HEK293 (cell line): ENCODE measurements at regions not wholly inside any gene's neighbourhood (a gene's known extent, or its start where the extent isn't known, plus 50 kb on each side); places are given as distances from the start of the nearest gene placed in this dataset.

Experiments used
- CTCF ChIA-PET: fragments of 350-600 bp; formaldehyde crosslinking; extraction: SDS; loops from one replicate; lab custom pipeline; 2021; ENCODE audit warnings: antibody characterized with exemption; lab: Yijun Ruan, JAX
- POLR2A ChIA-PET: fragments of 300-600 bp; formaldehyde crosslinking; extraction: SDS; loops from one replicate; lab custom pipeline; 2020; ENCODE audit warnings: antibody characterized with exemption, inconsistent platforms; lab: Yijun Ruan, JAX
- H3K27ac ChIP-seq: fragments of 200-500 bp; sonication (Bioruptor generic); 2 replicates; pipeline ENCODE4 v1.5.1; 2014; ENCODE audit warnings: low read depth, low read length, control low read depth, inconsistent platforms; ENCODE audit errors: extremely low read depth
- H3K36me3 ChIP-seq, 2 experiments: fragments of 200-500 bp in 1 of 2; sonication (Bioruptor generic) in 1 of 2; 1 replicate in 1 of 2; 2 replicates in 1 of 2; pipeline ENCODE4 v1.5.1; 2014 to 2017; ENCODE audit warnings: inconsistent platforms in 2 of 2, low read length in 2 of 2; ENCODE audit not compliant: control insufficient read depth in 2 of 2, insufficient read depth in 1 of 2
- H3K4me1 ChIP-seq: fragments of 200-500 bp; sonication (Bioruptor generic); 2 replicates; pipeline ENCODE4 v1.5.1; 2014; ENCODE audit warnings: mild to moderate bottlenecking, low read length, inconsistent platforms; ENCODE audit not compliant: control insufficient read depth, insufficient read depth
- H3K4me3 ChIP-seq: 2 replicates; pipeline ENCODE4 v1.5.1; 2011; ENCODE audit warnings: low read depth, mild to moderate bottlenecking, control low read depth, low read length, moderate library complexity
- H3K9me3 ChIP-seq: fragments of 200-500 bp; sonication (Bioruptor generic); 2 replicates; pipeline ENCODE4 v1.5.1; 2014; ENCODE audit warnings: low read depth, low read length, inconsistent platforms; ENCODE audit not compliant: control insufficient read depth, insufficient read depth
- BCL11B ChIP-seq: fragments of 450-650 bp; formaldehyde crosslinking; IDR thresholded peaks from 2 replicates; pipeline ENCODE4 v1.5.1; 2016; ENCODE audit warnings: low read depth, missing biosample characterization, missing genetic modification characterization
- EGR2 ChIP-seq: fragments of 450-650 bp; formaldehyde crosslinking; IDR thresholded peaks from 2 replicates; pipeline ENCODE4 v1.5.1; 2016; ENCODE audit warnings: low read depth, missing biosample characterization, missing genetic modification characterization
- HOXD13 ChIP-seq: sonication (generic); formaldehyde crosslinking; IDR thresholded peaks from 2 replicates; pipeline ENCODE4 v1.8.0; 2022; ENCODE audit warnings: missing genetic modification reagents, borderline replicate concordance
- IKZF3 ChIP-seq: fragments of 450-650 bp; IDR thresholded peaks from 2 replicates; pipeline ENCODE4 v1.5.0; 2018; ENCODE audit warnings: missing biosample characterization, mild to moderate bottlenecking, missing genetic modification characterization, moderate library complexity
- KLF16 ChIP-seq: fragments of 450-650 bp; formaldehyde crosslinking; IDR thresholded peaks from 2 replicates; pipeline ENCODE4 v1.5.1; 2017; ENCODE audit warnings: missing biosample characterization, missing genetic modification characterization
- MZF1 ChIP-seq: fragments of 450-650 bp; formaldehyde crosslinking; IDR thresholded peaks from 2 replicates; pipeline ENCODE4 v1.5.1; 2017; ENCODE audit warnings: missing biosample characterization, missing genetic modification characterization, borderline replicate concordance
- OSR2 ChIP-seq: fragments of 450-650 bp; formaldehyde crosslinking; IDR thresholded peaks from 2 replicates; pipeline ENCODE4 v1.5.1; 2016; ENCODE audit warnings: missing biosample characterization, missing genetic modification characterization
- SCRT1 ChIP-seq: fragments of 450-650 bp; formaldehyde crosslinking; IDR thresholded peaks from 2 replicates; pipeline ENCODE4 v1.5.1; 2016; ENCODE audit warnings: missing biosample characterization, missing genetic modification characterization, borderline replicate concordance
- SCRT2 ChIP-seq: fragments of 450-650 bp; formaldehyde crosslinking; IDR thresholded peaks from 2 replicates; pipeline ENCODE4 v1.5.1; 2016; ENCODE audit warnings: missing biosample characterization, missing genetic modification characterization
- SP7 ChIP-seq: fragments of 450-650 bp; formaldehyde crosslinking; IDR thresholded peaks from 2 replicates; pipeline ENCODE4 v1.5.1; 2016; ENCODE audit warnings: missing biosample characterization, missing genetic modification characterization
- ZBTB48 ChIP-seq: fragments of 450-650 bp; formaldehyde crosslinking; IDR thresholded peaks from 2 replicates; pipeline ENCODE4 v1.5.1; 2016; ENCODE audit warnings: missing biosample characterization, missing genetic modification characterization
- ZBTB7A ChIP-seq: fragments of 450-650 bp; formaldehyde crosslinking; IDR thresholded peaks from 2 replicates; pipeline ENCODE4 v1.5.1; 2016; ENCODE audit warnings: low read depth, missing biosample characterization, missing genetic modification characterization
- ZFHX2 ChIP-seq: fragments of 450-650 bp; formaldehyde crosslinking; conservative IDR thresholded peaks from 2 replicates; pipeline ENCODE4 v1.5.1; 2016; ENCODE audit warnings: missing biosample characterization, missing genetic modification characterization
- ZNF175 ChIP-seq: fragments of 450-650 bp; formaldehyde crosslinking; IDR thresholded peaks from 2 replicates; pipeline ENCODE4 v1.5.1; 2016; ENCODE audit warnings: missing biosample characterization, missing genetic modification characterization
- ZNF221 ChIP-seq: fragments of 450-650 bp; formaldehyde crosslinking; IDR thresholded peaks from 2 replicates; pipeline ENCODE4 v1.5.1; 2017; ENCODE audit warnings: missing biosample characterization, missing genetic modification characterization, borderline replicate concordance
- ZNF302 ChIP-seq: fragments of 450-650 bp; formaldehyde crosslinking; IDR thresholded peaks from 2 replicates; pipeline ENCODE4 v1.5.1; 2016; ENCODE audit warnings: missing biosample characterization, missing genetic modification characterization, low read depth
- ZNF626 ChIP-seq: fragments of 450-650 bp; sonication (Bioruptor Pico); formaldehyde crosslinking; IDR thresholded peaks from 2 replicates; pipeline ENCODE4 v1.5.1; 2018; ENCODE audit warnings: missing biosample characterization, missing genetic modification characterization, inconsistent platforms
- ZNF707 ChIP-seq: fragments of 450-650 bp; formaldehyde crosslinking; IDR thresholded peaks from 2 replicates; pipeline ENCODE4 v1.5.1; 2016; ENCODE audit warnings: missing biosample characterization, missing genetic modification characterization
- ZNF768 ChIP-seq: fragments of 450-650 bp; formaldehyde crosslinking; IDR thresholded peaks from 2 replicates; pipeline ENCODE4 v1.5.1; 2018; ENCODE audit warnings: missing biosample characterization, mild to moderate bottlenecking, missing genetic modification characterization
- ZNF837 ChIP-seq: fragments of 450-650 bp; formaldehyde crosslinking; IDR thresholded peaks from 2 replicates; pipeline ENCODE4 v1.5.1; 2016; ENCODE audit warnings: missing biosample characterization, missing genetic modification characterization
- TF ChIP-seq, protein P1 (sequence below): fragments of 450-650 bp; formaldehyde crosslinking; IDR thresholded peaks from 2 replicates; pipeline ENCODE4 v1.5.1; 2016; ENCODE audit warnings: missing biosample characterization, missing genetic modification characterization

GRCh38 chr20:53810661-53811355 is 217.2 kb upstream of the ZNF217 start:
- H3K4me1 ChIP-seq = no peaks in the 10 kb centered on the region
- ChIA-PET CTCF (interaction anchor here (0.8 kb wide), 1 partner anchor 106 kb away, joined by 9 read pairs; no protein-coding TSS in a partner anchor), POLR2A (no interaction called here)
- no peaks in the 10 kb centered on the region for H3K36me3 ChIP-seq
- no peaks in the 10 kb centered on the region for H3K9me3 ChIP-seq
- TF ChIP-seq, protein P1, sequence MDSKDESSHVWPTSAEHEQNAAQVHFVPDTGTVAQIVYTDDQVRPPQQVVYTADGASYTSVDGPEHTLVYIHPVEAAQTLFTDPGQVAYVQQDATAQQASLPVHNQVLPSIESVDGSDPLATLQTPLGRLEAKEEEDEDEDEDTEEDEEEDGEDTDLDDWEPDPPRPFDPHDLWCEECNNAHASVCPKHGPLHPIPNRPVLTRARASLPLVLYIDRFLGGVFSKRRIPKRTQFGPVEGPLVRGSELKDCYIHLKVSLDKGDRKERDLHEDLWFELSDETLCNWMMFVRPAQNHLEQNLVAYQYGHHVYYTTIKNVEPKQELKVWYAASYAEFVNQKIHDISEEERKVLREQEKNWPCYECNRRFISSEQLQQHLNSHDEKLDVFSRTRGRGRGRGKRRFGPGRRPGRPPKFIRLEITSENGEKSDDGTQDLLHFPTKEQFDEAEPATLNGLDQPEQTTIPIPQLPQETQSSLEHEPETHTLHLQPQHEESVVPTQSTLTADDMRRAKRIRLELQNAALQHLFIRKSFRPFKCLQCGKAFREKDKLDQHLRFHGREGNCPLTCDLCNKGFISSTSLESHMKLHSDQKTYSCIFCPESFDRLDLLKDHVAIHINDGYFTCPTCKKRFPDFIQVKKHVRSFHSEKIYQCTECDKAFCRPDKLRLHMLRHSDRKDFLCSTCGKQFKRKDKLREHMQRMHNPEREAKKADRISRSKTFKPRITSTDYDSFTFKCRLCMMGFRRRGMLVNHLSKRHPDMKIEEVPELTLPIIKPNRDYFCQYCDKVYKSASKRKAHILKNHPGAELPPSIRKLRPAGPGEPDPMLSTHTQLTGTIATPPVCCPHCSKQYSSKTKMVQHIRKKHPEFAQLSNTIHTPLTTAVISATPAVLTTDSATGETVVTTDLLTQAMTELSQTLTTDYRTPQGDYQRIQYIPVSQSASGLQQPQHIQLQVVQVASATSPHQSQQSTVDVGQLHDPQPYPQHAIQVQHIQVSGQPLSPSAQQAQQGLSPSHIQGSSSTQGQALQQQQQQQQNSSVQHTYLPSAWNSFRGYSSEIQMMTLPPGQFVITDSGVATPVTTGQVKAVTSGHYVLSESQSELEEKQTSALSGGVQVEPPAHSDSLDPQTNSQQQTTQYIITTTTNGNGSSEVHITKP (tag by site-specific recombination) = 0 out of 2 replicates have a peak, but pooled peaks have one; percentile 10
- no peak for TF ChIP-seq ZNF221 (tag by site-specific recombination)
- no peak overlapping the region for H3K27ac ChIP-seq
- H3K4me3 ChIP-seq = no peak overlapping the region

DNA sequence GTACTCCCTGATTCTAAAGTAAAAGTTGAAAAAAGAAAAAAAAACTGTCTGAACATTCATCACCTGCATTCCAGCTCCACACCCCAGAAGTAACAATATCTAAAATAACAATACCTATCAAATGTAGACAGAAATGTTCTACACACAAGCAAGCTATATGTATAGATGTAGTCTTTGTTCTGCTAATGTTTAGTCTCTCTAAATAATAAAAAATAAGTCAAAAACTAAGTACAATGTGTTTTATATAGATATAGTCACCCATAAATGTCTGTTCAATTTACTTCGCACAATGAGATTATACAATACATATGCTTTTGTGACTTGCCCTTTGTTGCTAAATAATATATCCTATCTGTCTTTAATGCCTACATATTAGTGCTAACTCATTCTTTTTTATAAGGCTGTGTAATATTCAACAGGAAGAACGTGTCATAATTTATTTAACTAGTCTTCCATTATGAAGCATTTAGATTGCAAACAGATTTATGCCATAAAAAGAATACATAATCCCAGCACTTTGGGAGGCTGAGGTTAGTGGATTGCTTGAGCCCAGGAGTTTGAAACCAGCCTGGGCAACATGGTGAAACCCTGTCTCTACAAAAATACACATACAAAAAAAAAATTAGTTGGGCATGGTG is 216.2 kb upstream of the ZNF217 start:
- Histone ChIP-seq H3K27ac (no peak overlapping the region), H3K4me3 (no peak overlapping the region), H3K4me1 (no peaks in the 10 kb centered on the region), H3K9me3 (no peaks in the 10 kb centered on the region), H3K36me3 (no peaks in the 10 kb centered on the region)
- CTCF ChIA-PET = interaction anchor here (0.7 kb wide), 1 partner anchor 131 kb away, joined by 4 read pairs; no protein-coding TSS in a partner anchor
- TF ChIP-seq HOXD13 (CRISPR knock-in tag) (no peak), ZNF626 (no peak), ZBTB48 (tag by site-specific recombination) (no peak), ZFHX2 (tag by site-specific recombination) (no peak), ZNF837 (tag by site-specific recombination) (no peak), MZF1 (tag by site-specific recombination) (no peak), ZNF221 (tag by site-specific recombination) (no peak), IKZF3 (tag by site-specific recombination) (no peak), KLF16 (no peak), ZNF302 (no peak), BCL11B (no peak), ZNF707 (tag by site-specific recombination) (no peak), EGR2 (tag by site-specific recombination) (no peak), SCRT2 (tag by site-specific recombination) (no peak), ZNF768 (tag by site-specific recombination) (no peak), SCRT1 (tag by site-specific recombination) (no peak), ZNF175 (tag by site-specific recombination) (no peak)
- POLR2A ChIA-PET = no interaction called here

- Histone ChIP-seq H3K27ac (no peak overlapping the region), H3K9me3 (no peaks in the 10 kb centered on the region), H3K4me3 (no peak overlapping the region), H3K36me3 (no peaks in the 10 kb centered on the region), H3K4me1 (no peaks in the 10 kb centered on the region)
- no peak for TF ChIP-seq ZBTB7A (tag by site-specific recombination)
- peak; percentile 99 for TF ChIP-seq SP7 (tag by site-specific recombination)
- TF ChIP-seq OSR2 (tag by site-specific recombination) = peak; percentile 51; the same call in 1 of the 2 replicates
- ChIA-PET POLR2A (no interaction called here), CTCF (no interaction called here)
Observed at GRCh38 chr20:53809217-53809616, 215.6 kb upstream of the ZNF217 start.
